Endothelial cell of umbilical vein (primary cell): ENCODE measurements at regions not wholly inside any gene's neighbourhood (a gene's known extent, or its start where the extent isn't known, plus 50 kb on each side); places are given as distances from the start of the nearest gene placed in this dataset.

ENCODE experiments used
- BruUV-seq: library from RNA; stranded (reverse); fragments of 400-500 nt; replicated peaks from 2 replicates; lab custom pipeline; 2021; lab: Mats Ljungman, UMichigan
- CTCF ChIA-PET: fragments of 300-600, 350-600 bp; sonication (Branson Sonifier 250); formaldehyde crosslinking; loops from one replicate; lab custom pipeline; 2021; ENCODE audit warnings: antibody characterized with exemption, inconsistent platforms; lab: Charles Lee
- POLR2A ChIA-PET: fragments of 300-600, 350-600 bp; sonication (Branson Sonifier 250); formaldehyde crosslinking; loops from one replicate; lab custom pipeline; 2021; ENCODE audit warnings: antibody characterized with exemption, inconsistent platforms; lab: Charles Lee
- DNase-seq: peaks from one replicate; pipeline ENCODE4 v3.0.0-alpha.2; 2011; ENCODE audit warnings: low read depth, low spot score
- FAIRE-seq: peaks from 2 replicates; lab custom pipeline; 2011; peaks lifted over from hg19 to GRCh38; lab: Jason Lieb, UNC
- H2AFZ ChIP-seq: 2 replicates; pipeline ENCODE4 v1.6.0; 2012; ENCODE audit warnings: low read depth, low read length, control low read depth, inconsistent platforms
- H3K27ac ChIP-seq: 2 replicates; pipeline ENCODE4 v1.5.1; 2011; ENCODE audit warnings: low read depth, mild to moderate bottlenecking, control low read depth, low read length, moderate library complexity; ENCODE audit not compliant: insufficient read depth
- H3K27me3 ChIP-seq, 2 experiments: 2 replicates each; pipeline versions ENCODE4 v1.6.0 to v1.6.1; 2011; ENCODE audit warnings: low read length in 2 of 2, mixed read lengths in 1 of 2; ENCODE audit not compliant: control insufficient read depth in 2 of 2, insufficient read depth in 2 of 2
- H3K36me3 ChIP-seq, 2 experiments: 2 replicates in 1 of 2; 3 replicates in 1 of 2; pipeline ENCODE4 v1.5.1; 2011; ENCODE audit warnings: low read length in 2 of 2, mild to moderate bottlenecking in 1 of 2, moderate library complexity in 1 of 2; ENCODE audit not compliant: control insufficient read depth in 2 of 2, insufficient read depth in 2 of 2; ENCODE audit errors: extremely low read depth in 1 of 2
- H3K4me1 ChIP-seq: 3 replicates; pipeline ENCODE4 v1.5.1; 2011; ENCODE audit warnings: mild to moderate bottlenecking, low read length; ENCODE audit not compliant: control insufficient read depth, insufficient read depth; ENCODE audit errors: extremely low read depth
- H3K4me2 ChIP-seq: 2 replicates; pipeline ENCODE4 v1.6.1; 2011; ENCODE audit warnings: low read length, control low read depth, mixed read lengths; ENCODE audit not compliant: insufficient read depth
- H3K4me3 ChIP-seq, 3 experiments: fragments of 200-600 bp in 1 of 3; sonication (generic), shearing (Covaris generic) in 1 of 3; replicated peaks in 1 of 3; 2 replicates each; pipeline ENCODE4 v1.5.1; 2011 to 2016; ENCODE audit warnings: control low read depth in 3 of 3, low read length in 3 of 3, mild to moderate bottlenecking in 2 of 3, inconsistent platforms in 1 of 3, low read depth in 1 of 3, moderate library complexity in 1 of 3; ENCODE audit not compliant: insufficient read depth in 1 of 3
- H3K79me2 ChIP-seq: 2 replicates; pipeline ENCODE4 v1.6.0; 2012; ENCODE audit warnings: low read length, inconsistent platforms; ENCODE audit not compliant: control insufficient read depth, insufficient read depth
- H3K9ac ChIP-seq: replicated peaks from 2 replicates; pipeline ENCODE3; 2011; ENCODE audit warnings: low read length, control low read depth; ENCODE audit not compliant: insufficient read depth; ENCODE audit errors: extremely low read depth
- H3K9me1 ChIP-seq: replicated peaks from 3 replicates; pipeline ENCODE4 v1.6.0; 2011; ENCODE audit warnings: mild to moderate bottlenecking, low read length; ENCODE audit not compliant: control insufficient read depth, insufficient read depth; ENCODE audit errors: extremely low read depth
- H3K9me3 ChIP-seq: replicated peaks from 2 replicates; pipeline ENCODE4 v1.5.1; 2012; ENCODE audit warnings: low read length, inconsistent platforms; ENCODE audit not compliant: control insufficient read depth, insufficient read depth
- H4K20me1 ChIP-seq: replicated peaks from 2 replicates; pipeline ENCODE3; 2011; ENCODE audit warnings: mild to moderate bottlenecking, low read length; ENCODE audit not compliant: control insufficient read depth, insufficient read depth; ENCODE audit errors: extremely low read depth
- CTCF ChIP-seq, 2 donors: IDR thresholded peaks; 1 replicate in 1 of 2; 2 replicates in 1 of 2; pipeline ENCODE4 v1.5.1; 2011; ENCODE audit warnings: low read length in 2 of 2, mild to moderate bottlenecking in 2 of 2, moderate library complexity in 2 of 2, control low read depth in 1 of 2, inconsistent platforms in 1 of 2, low read depth in 1 of 2; ENCODE audit not compliant: insufficient read depth in 1 of 2; ENCODE audit errors: extremely low read depth in 1 of 2
- EZH2 ChIP-seq: IDR thresholded peaks from 2 replicates; pipeline ENCODE4 v1.6.1; 2012; ENCODE audit warnings: borderline replicate concordance, low read depth, mild to moderate bottlenecking, moderate library complexity, low read length, inconsistent platforms; ENCODE audit not compliant: severe bottlenecking
- FOS ChIP-seq: IDR thresholded peaks from 2 replicates; pipeline ENCODE4 v1.6.1; 2011; ENCODE audit warnings: mild to moderate bottlenecking, low read length, moderate library complexity, borderline replicate concordance; ENCODE audit not compliant: insufficient read depth
- GATA2 ChIP-seq: IDR thresholded peaks from 2 replicates; pipeline ENCODE4 v1.7.0; 2011; ENCODE audit warnings: low read depth, mild to moderate bottlenecking, moderate library complexity, mixed read lengths, low read length; ENCODE audit not compliant: insufficient read length, insufficient read depth
- JUN ChIP-seq: IDR thresholded peaks from 2 replicates; pipeline ENCODE4 v1.6.1; 2011; ENCODE audit warnings: borderline replicate concordance, low read depth; ENCODE audit not compliant: insufficient read length, insufficient read depth
- MAX ChIP-seq: IDR thresholded peaks from 2 replicates; pipeline ENCODE4 v1.6.1; 2011; ENCODE audit not compliant: insufficient read depth, insufficient read length
- MYC ChIP-seq: IDR thresholded peaks from one replicate; pipeline ENCODE4 v1.6.1; 2011; ENCODE audit warnings: mild to moderate bottlenecking, low read depth, low read length
- POLR2A ChIP-seq: IDR thresholded peaks from 2 replicates; pipeline ENCODE4 v1.6.1; 2012; ENCODE audit warnings: low read depth, mild to moderate bottlenecking, control low read depth, low read length
- POLR2AphosphoS5 ChIP-seq: IDR thresholded peaks from 2 replicates; pipeline ENCODE4 v1.6.1; 2012; ENCODE audit warnings: low read depth, mild to moderate bottlenecking, control low read depth, low read length, moderate library complexity; ENCODE audit not compliant: insufficient read depth
- dilution Hi-C: fragments of 300-500 bp; cut with MboI; formaldehyde crosslinking; loops from one replicate; pipeline ENCODE4 v1.15.0; 2019; ENCODE audit warnings: low sequenced_read_pairs; ENCODE audit not compliant: extremely low pct_ligation_motif_present
- intact Hi-C: fragments of 100-400 bp; cut with micrococcal nuclease; formaldehyde crosslinking; loops from one replicate; pipeline ENCODE4 v1.10.0; 2022

- Histone ChIP-seq H3K4me2 (no peak overlapping the region), H3K27ac (no peak overlapping the region)
- no peak for FAIRE-seq
These were observed 661.0 kb upstream of the MIR17HG start for GRCh38 chr13:90686442-90686841.

GRCh38 chr13:90689111-90689510 is 658.4 kb upstream of the MIR17HG start:
- no peak overlapping the region for H3K27ac ChIP-seq
- H3K9me3 ChIP-seq = no peaks in the 10 kb centered on the region
- dilution Hi-C loops (no loop called here), intact Hi-C loops (no loop called here)
- H3K4me3 ChIP-seq = no peak overlapping the region
- TF ChIP-seq GATA2 (no peak), MAX (no peak), FOS (no peak), POLR2AphosphoS5 (no peak), POLR2A (no peak), CTCF (IDR thresholded peaks at IDR 0.05; ENCODE audit: extremely low read depth in 1 of 2, insufficient read depth in 1 of 2, low read depth in 1 of 2, low read length in 2 of 2) (no peak), MYC (no peak), JUN (no peak), EZH2 (no peak)
- no peaks in the 10 kb centered on the region for H3K9me1 ChIP-seq
- DNase-seq (no peak), FAIRE-seq (no peak)
- ChIA-PET CTCF (no interaction called here), POLR2A (no interaction called here)
- H2AFZ ChIP-seq = no peak overlapping the region
- no TSS peak for BruUV-seq
- no peaks in the 10 kb centered on the region for H3K4me1 ChIP-seq
- H3K4me2 ChIP-seq = no peak overlapping the region
- no peaks in the 10 kb centered on the region for H3K36me3 ChIP-seq
- no peaks in the 10 kb centered on the region for H3K27me3 ChIP-seq
- H3K79me2 ChIP-seq = no peaks in the 10 kb centered on the region
- H4K20me1 ChIP-seq = no peaks in the 10 kb centered on the region
- no peak overlapping the region for H3K9ac ChIP-seq

More at GRCh38 chr13:90686442-90686841, 661.0 kb upstream of the MIR17HG start:
- Histone ChIP-seq H3K4me1 (no peaks in the 10 kb centered on the region), H2AFZ (no peak overlapping the region), H4K20me1 (no peaks in the 10 kb centered on the region), H3K4me3 (no peak overlapping the region), H3K9ac (no peak overlapping the region), H3K36me3 (no peaks in the 10 kb centered on the region), H3K27me3 (no peaks in the 10 kb centered on the region), H3K9me1 (no peaks in the 10 kb centered on the region), H3K9me3 (no peaks in the 10 kb centered on the region), H3K79me2 (no peaks in the 10 kb centered on the region)
- no peak for DNase-seq
- ChIA-PET POLR2A (no interaction called here), CTCF (no interaction called here)
- no TSS peak for BruUV-seq
- intact Hi-C loops (no loop called here), dilution Hi-C loops (no loop called here)
- TF ChIP-seq POLR2A = no peak
- TF ChIP-seq FOS = no peak
- TF ChIP-seq MAX = no peak
- TF ChIP-seq MYC = no peak
